Endothelial cell of umbilical vein (primary cell): ENCODE measurements at regions not wholly inside any gene's neighbourhood (a gene's known extent, or its start where the extent isn't known, plus 50 kb on each side); places are given as distances from the start of the nearest gene placed in this dataset.

Source experiments
- BruUV-seq: library from RNA; stranded (reverse); fragments of 400-500 nt; replicated peaks from 2 replicates; lab custom pipeline; 2021; lab: Mats Ljungman, UMichigan
- CTCF ChIA-PET: fragments of 300-600, 350-600 bp; sonication (Branson Sonifier 250); formaldehyde crosslinking; loops from one replicate; lab custom pipeline; 2021; ENCODE audit warnings: antibody characterized with exemption, inconsistent platforms; lab: Charles Lee
- POLR2A ChIA-PET: fragments of 300-600, 350-600 bp; sonication (Branson Sonifier 250); formaldehyde crosslinking; loops from one replicate; lab custom pipeline; 2021; ENCODE audit warnings: antibody characterized with exemption, inconsistent platforms; lab: Charles Lee
- DNase-seq: peaks from one replicate; pipeline ENCODE4 v3.0.0-alpha.2; 2011; ENCODE audit warnings: low read depth, low spot score
- FAIRE-seq: peaks from 2 replicates; lab custom pipeline; 2011; peaks lifted over from hg19 to GRCh38; lab: Jason Lieb, UNC
- H2AFZ ChIP-seq: 2 replicates; pipeline ENCODE4 v1.6.0; 2012; ENCODE audit warnings: low read depth, low read length, control low read depth, inconsistent platforms
- H3K27ac ChIP-seq: 2 replicates; pipeline ENCODE4 v1.5.1; 2011; ENCODE audit warnings: low read depth, mild to moderate bottlenecking, control low read depth, low read length, moderate library complexity; ENCODE audit not compliant: insufficient read depth
- H3K27me3 ChIP-seq, 2 experiments: 2 replicates each; pipeline versions ENCODE4 v1.6.0 to v1.6.1; 2011; ENCODE audit warnings: low read length in 2 of 2, mixed read lengths in 1 of 2; ENCODE audit not compliant: control insufficient read depth in 2 of 2, insufficient read depth in 2 of 2
- H3K36me3 ChIP-seq, 2 experiments: 2 replicates in 1 of 2; 3 replicates in 1 of 2; pipeline ENCODE4 v1.5.1; 2011; ENCODE audit warnings: low read length in 2 of 2, mild to moderate bottlenecking in 1 of 2, moderate library complexity in 1 of 2; ENCODE audit not compliant: control insufficient read depth in 2 of 2, insufficient read depth in 2 of 2; ENCODE audit errors: extremely low read depth in 1 of 2
- H3K4me1 ChIP-seq: 3 replicates; pipeline ENCODE4 v1.5.1; 2011; ENCODE audit warnings: mild to moderate bottlenecking, low read length; ENCODE audit not compliant: control insufficient read depth, insufficient read depth; ENCODE audit errors: extremely low read depth
- H3K4me2 ChIP-seq: 2 replicates; pipeline ENCODE4 v1.6.1; 2011; ENCODE audit warnings: low read length, control low read depth, mixed read lengths; ENCODE audit not compliant: insufficient read depth
- H3K4me3 ChIP-seq, 3 experiments: fragments of 200-600 bp in 1 of 3; sonication (generic), shearing (Covaris generic) in 1 of 3; replicated peaks in 1 of 3; 2 replicates each; pipeline ENCODE4 v1.5.1; 2011 to 2016; ENCODE audit warnings: control low read depth in 3 of 3, low read length in 3 of 3, mild to moderate bottlenecking in 2 of 3, inconsistent platforms in 1 of 3, low read depth in 1 of 3, moderate library complexity in 1 of 3; ENCODE audit not compliant: insufficient read depth in 1 of 3
- H3K79me2 ChIP-seq: 2 replicates; pipeline ENCODE4 v1.6.0; 2012; ENCODE audit warnings: low read length, inconsistent platforms; ENCODE audit not compliant: control insufficient read depth, insufficient read depth
- H3K9ac ChIP-seq: replicated peaks from 2 replicates; pipeline ENCODE3; 2011; ENCODE audit warnings: low read length, control low read depth; ENCODE audit not compliant: insufficient read depth; ENCODE audit errors: extremely low read depth
- H3K9me1 ChIP-seq: replicated peaks from 3 replicates; pipeline ENCODE4 v1.6.0; 2011; ENCODE audit warnings: mild to moderate bottlenecking, low read length; ENCODE audit not compliant: control insufficient read depth, insufficient read depth; ENCODE audit errors: extremely low read depth
- H3K9me3 ChIP-seq: replicated peaks from 2 replicates; pipeline ENCODE4 v1.5.1; 2012; ENCODE audit warnings: low read length, inconsistent platforms; ENCODE audit not compliant: control insufficient read depth, insufficient read depth
- H4K20me1 ChIP-seq: replicated peaks from 2 replicates; pipeline ENCODE3; 2011; ENCODE audit warnings: mild to moderate bottlenecking, low read length; ENCODE audit not compliant: control insufficient read depth, insufficient read depth; ENCODE audit errors: extremely low read depth
- EZH2 ChIP-seq: IDR thresholded peaks from 2 replicates; pipeline ENCODE4 v1.6.1; 2012; ENCODE audit warnings: borderline replicate concordance, low read depth, mild to moderate bottlenecking, moderate library complexity, low read length, inconsistent platforms; ENCODE audit not compliant: severe bottlenecking
- FOS ChIP-seq: IDR thresholded peaks from 2 replicates; pipeline ENCODE4 v1.6.1; 2011; ENCODE audit warnings: mild to moderate bottlenecking, low read length, moderate library complexity, borderline replicate concordance; ENCODE audit not compliant: insufficient read depth
- GATA2 ChIP-seq: IDR thresholded peaks from 2 replicates; pipeline ENCODE4 v1.7.0; 2011; ENCODE audit warnings: low read depth, mild to moderate bottlenecking, moderate library complexity, mixed read lengths, low read length; ENCODE audit not compliant: insufficient read length, insufficient read depth
- JUN ChIP-seq: IDR thresholded peaks from 2 replicates; pipeline ENCODE4 v1.6.1; 2011; ENCODE audit warnings: borderline replicate concordance, low read depth; ENCODE audit not compliant: insufficient read length, insufficient read depth
- MYC ChIP-seq: IDR thresholded peaks from one replicate; pipeline ENCODE4 v1.6.1; 2011; ENCODE audit warnings: mild to moderate bottlenecking, low read depth, low read length
- POLR2A ChIP-seq: IDR thresholded peaks from 2 replicates; pipeline ENCODE4 v1.6.1; 2012; ENCODE audit warnings: low read depth, mild to moderate bottlenecking, control low read depth, low read length
- POLR2AphosphoS5 ChIP-seq: IDR thresholded peaks from 2 replicates; pipeline ENCODE4 v1.6.1; 2012; ENCODE audit warnings: low read depth, mild to moderate bottlenecking, control low read depth, low read length, moderate library complexity; ENCODE audit not compliant: insufficient read depth
- dilution Hi-C: fragments of 300-500 bp; cut with MboI; formaldehyde crosslinking; loops from one replicate; pipeline ENCODE4 v1.15.0; 2019; ENCODE audit warnings: low sequenced_read_pairs; ENCODE audit not compliant: extremely low pct_ligation_motif_present
- intact Hi-C: fragments of 100-400 bp; cut with micrococcal nuclease; formaldehyde crosslinking; loops from one replicate; pipeline ENCODE4 v1.10.0; 2022
- TF ChIP-seq, protein P1 (sequence below), 2 donors: IDR thresholded peaks; 1 replicate in 1 of 2; 2 replicates in 1 of 2; pipeline ENCODE4 v1.5.1; 2011; ENCODE audit warnings: low read length in 2 of 2, mild to moderate bottlenecking in 2 of 2, moderate library complexity in 2 of 2, control low read depth in 1 of 2, inconsistent platforms in 1 of 2, low read depth in 1 of 2; ENCODE audit not compliant: insufficient read depth in 1 of 2; ENCODE audit errors: extremely low read depth in 1 of 2
- TF ChIP-seq, protein P2 (sequence below): IDR thresholded peaks from 2 replicates; pipeline ENCODE4 v1.6.1; 2011; ENCODE audit not compliant: insufficient read depth, insufficient read length

DNA sequence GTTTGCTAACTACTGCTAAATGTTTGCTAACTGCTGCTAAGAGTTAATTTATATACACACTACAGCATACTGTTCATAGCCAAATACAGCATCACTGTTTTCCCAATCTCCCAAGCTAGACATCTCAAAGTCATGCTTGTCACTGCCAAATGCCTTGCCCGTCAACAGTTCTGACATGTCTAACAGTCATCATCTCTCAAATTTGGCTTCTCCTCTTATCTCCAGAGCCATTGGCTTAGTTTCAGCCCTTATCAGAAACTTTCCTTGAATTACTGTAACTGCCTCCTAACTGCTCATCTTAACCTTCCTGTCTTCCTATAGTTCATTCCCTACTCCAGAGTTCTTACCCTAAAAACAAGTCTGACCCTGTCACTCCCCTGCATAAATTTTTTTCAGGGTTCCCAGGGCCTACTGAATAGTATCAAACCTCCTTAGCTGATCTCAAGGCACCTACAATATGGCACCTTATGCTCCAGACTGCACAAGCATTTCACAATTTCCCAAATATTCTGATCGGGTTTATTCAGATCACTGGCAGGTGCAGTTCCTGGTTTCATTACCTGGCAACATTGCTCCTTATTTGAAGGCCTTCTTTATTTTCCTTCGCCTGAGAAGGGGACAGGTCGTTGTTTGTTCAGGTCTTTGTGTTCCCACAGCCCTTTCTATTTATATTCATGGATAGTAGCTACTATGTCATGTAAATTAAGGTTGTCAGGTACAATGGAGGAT is 55.9 kb upstream of the ANKRD55 start:
- Histone ChIP-seq H3K27me3 (no peaks in the 10 kb centered on the region), H3K9me1 (no peaks in the 10 kb centered on the region), H4K20me1 (no peaks in the 10 kb centered on the region), H3K36me3 (no peaks in the 10 kb centered on the region), H3K4me1 (no peaks in the 10 kb centered on the region), H3K4me2 (no peak overlapping the region), H3K9ac (no peak overlapping the region), H3K9me3 (no peaks in the 10 kb centered on the region), H3K27ac (no peak overlapping the region), H2AFZ (no peak overlapping the region), H3K79me2 (no peaks in the 10 kb centered on the region), H3K4me3 (no peak overlapping the region)
- no peak for TF ChIP-seq JUN
- no peak for TF ChIP-seq POLR2A
- TF ChIP-seq POLR2AphosphoS5, result no peak
- no peak for TF ChIP-seq FOS
- TF ChIP-seq, protein P1, sequence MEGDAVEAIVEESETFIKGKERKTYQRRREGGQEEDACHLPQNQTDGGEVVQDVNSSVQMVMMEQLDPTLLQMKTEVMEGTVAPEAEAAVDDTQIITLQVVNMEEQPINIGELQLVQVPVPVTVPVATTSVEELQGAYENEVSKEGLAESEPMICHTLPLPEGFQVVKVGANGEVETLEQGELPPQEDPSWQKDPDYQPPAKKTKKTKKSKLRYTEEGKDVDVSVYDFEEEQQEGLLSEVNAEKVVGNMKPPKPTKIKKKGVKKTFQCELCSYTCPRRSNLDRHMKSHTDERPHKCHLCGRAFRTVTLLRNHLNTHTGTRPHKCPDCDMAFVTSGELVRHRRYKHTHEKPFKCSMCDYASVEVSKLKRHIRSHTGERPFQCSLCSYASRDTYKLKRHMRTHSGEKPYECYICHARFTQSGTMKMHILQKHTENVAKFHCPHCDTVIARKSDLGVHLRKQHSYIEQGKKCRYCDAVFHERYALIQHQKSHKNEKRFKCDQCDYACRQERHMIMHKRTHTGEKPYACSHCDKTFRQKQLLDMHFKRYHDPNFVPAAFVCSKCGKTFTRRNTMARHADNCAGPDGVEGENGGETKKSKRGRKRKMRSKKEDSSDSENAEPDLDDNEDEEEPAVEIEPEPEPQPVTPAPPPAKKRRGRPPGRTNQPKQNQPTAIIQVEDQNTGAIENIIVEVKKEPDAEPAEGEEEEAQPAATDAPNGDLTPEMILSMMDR (IDR thresholded peaks at IDR 0.05; ENCODE audit: extremely low read depth in 1 of 2, insufficient read depth in 1 of 2, low read depth in 1 of 2, low read length in 2 of 2), result no peak
- no peak for TF ChIP-seq EZH2
- no peak for TF ChIP-seq MYC
- TF ChIP-seq, protein P2, sequence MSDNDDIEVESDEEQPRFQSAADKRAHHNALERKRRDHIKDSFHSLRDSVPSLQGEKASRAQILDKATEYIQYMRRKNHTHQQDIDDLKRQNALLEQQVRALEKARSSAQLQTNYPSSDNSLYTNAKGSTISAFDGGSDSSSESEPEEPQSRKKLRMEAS, result no peak
- no peak for TF ChIP-seq GATA2
- intact Hi-C loops, result no loop called here
- FAIRE-seq (no peak), DNase-seq (no peak)
- POLR2A ChIA-PET, result no interaction called here
- dilution Hi-C loops, result no loop called here
- BruUV-seq, result no TSS peak
- CTCF ChIA-PET, result interaction anchor here (1.4 kb wide), 2 partner anchors 15 to 550 kb away, joined by 4 read pairs; no protein-coding TSS in a partner anchor
